Astrocyte of the spinal cord (primary cell): ENCODE measurements at regions not wholly inside any gene's neighbourhood (a gene's known extent, or its start where the extent isn't known, plus 50 kb on each side); places are given as distances from the start of the nearest gene placed in this dataset.

Source experiments
- DNase-seq: peaks from one replicate; pipeline ENCODE4 v3.0.0; 2011; ENCODE audit warnings: low read depth, low spot score
- H3K4me3 ChIP-seq: 2 replicates; pipeline ENCODE4 v1.5.1; 2011; ENCODE audit warnings: low read depth, mild to moderate bottlenecking, low read length, moderate library complexity
- in situ Hi-C: cut with HindIII; loops from 2 replicates; pipeline ENCODE4 v1.10.0; 2017; ENCODE audit warnings: low sequenced_read_pairs
- TF ChIP-seq, protein P1 (sequence below): IDR thresholded peaks from 2 replicates; pipeline ENCODE4 v1.5.1; 2012; ENCODE audit warnings: low read depth, mild to moderate bottlenecking, low read length, inconsistent platforms

GRCh38 chrX:45762699-45763647 lies 562.3 kb upstream of the DIPK2B start:
- in situ Hi-C loops: no loop called here
- peak; percentile 38 for DNase-seq
- TF ChIP-seq, protein P1, sequence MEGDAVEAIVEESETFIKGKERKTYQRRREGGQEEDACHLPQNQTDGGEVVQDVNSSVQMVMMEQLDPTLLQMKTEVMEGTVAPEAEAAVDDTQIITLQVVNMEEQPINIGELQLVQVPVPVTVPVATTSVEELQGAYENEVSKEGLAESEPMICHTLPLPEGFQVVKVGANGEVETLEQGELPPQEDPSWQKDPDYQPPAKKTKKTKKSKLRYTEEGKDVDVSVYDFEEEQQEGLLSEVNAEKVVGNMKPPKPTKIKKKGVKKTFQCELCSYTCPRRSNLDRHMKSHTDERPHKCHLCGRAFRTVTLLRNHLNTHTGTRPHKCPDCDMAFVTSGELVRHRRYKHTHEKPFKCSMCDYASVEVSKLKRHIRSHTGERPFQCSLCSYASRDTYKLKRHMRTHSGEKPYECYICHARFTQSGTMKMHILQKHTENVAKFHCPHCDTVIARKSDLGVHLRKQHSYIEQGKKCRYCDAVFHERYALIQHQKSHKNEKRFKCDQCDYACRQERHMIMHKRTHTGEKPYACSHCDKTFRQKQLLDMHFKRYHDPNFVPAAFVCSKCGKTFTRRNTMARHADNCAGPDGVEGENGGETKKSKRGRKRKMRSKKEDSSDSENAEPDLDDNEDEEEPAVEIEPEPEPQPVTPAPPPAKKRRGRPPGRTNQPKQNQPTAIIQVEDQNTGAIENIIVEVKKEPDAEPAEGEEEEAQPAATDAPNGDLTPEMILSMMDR: no peak
- no peak overlapping the region for H3K4me3 ChIP-seq

- no peak for DNase-seq
- in situ Hi-C loops: no loop called here
- H3K4me3 ChIP-seq: no peak overlapping the region
- TF ChIP-seq, protein P1: no peak
Measured at GRCh38 chrX:45761920-45762319, 561.2 kb upstream of the DIPK2B start.

DNA sequence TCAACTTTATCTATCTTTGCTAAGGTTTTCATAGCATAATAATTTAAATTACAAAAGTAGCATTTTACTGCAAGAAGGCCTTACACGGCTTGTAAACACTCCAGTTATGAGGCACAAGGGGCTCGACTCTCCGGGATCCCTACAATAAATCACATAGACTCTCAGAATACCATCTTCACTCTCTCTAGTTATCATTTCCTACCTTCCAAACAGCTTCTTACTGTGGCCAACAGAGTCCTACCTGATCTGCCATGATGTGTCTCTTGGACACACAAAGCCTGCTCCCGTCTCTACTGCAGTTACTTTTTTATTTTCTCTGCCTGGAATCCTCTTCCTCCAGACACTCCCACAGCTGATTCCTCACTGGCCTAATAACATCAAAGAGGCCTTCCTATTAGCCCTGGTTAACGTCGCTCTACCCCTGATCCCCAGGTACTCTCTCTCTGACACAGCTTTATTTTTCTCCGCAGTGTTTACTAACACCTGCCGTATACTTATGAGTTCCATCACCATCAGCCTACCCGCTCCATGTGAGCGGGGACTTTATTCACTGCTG lies 559.6 kb upstream of the DIPK2B start:
- in situ Hi-C loops: no loop called here
- DNase-seq: peak; percentile 10
- no peak overlapping the region for H3K4me3 ChIP-seq
- TF ChIP-seq, protein P1: no peak

DNA sequence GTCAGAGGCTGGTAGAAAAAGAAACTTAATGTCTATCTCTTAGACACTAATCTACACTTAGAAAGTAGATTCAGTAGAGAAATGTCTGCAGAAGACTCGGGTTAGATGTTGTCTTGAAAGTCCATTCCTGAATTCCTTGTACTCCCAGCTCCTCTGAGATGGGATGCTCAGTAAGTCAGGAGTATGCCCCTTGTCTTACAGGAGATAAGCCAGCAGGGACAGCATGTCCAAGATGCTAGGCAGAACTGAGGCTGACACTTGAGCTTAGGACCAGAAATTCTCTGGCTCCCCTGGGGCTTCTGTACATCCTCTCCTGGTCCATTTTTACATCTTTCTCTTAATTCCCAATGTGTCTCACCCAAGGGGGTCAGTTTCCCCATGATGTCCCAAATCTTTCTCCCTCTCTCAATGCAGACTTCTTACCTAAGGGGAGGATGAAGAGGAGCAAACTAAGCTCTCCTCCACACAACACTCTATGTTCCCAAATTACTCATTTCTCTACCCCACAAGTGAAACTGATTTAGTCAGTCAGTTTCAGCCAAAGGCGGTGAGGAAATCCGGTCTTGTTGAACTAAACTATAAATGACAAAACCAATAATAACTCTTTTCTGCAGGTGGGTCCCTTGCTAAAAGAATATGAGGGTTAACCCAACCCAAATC lies 558.2 kb upstream of the DIPK2B start:
- no peak overlapping the region for H3K4me3 ChIP-seq
- DNase-seq: peak; percentile 56
- TF ChIP-seq, protein P1: no peak
- in situ Hi-C loops: no loop called here

DNA sequence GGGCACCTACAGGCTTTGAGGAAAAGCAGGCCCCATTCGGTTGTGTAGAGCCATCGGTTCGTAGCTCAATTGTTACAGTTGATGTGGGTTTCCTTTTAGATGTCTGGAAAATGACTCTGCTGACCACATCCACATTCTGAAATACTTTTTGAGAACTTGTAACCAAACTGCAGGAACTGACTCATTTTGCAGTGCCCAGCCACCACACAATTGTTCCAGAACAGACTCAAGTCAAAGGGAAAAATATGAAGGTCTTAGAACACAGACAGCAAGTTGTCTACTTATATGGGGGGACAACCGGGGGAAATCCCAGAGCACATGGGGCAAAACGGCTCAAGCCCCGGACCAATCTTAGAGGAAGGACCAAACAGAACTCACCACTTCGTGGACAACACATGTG lies 557.6 kb upstream of the DIPK2B start:
- TF ChIP-seq, protein P1: no peak
- DNase-seq: peak; percentile 92
- H3K4me3 ChIP-seq: no peak overlapping the region
- in situ Hi-C loops: no loop called here

GRCh38 chrX:45757272-45757671 lies 556.6 kb upstream of the DIPK2B start:
- H3K4me3 ChIP-seq: no peak overlapping the region
- DNase-seq: no peak
- TF ChIP-seq, protein P1: no peak
- in situ Hi-C loops: no loop called here
